TTC549 (cell line): ENCODE measurements at regions not wholly inside any gene's neighbourhood (a gene's known extent, or its start where the extent isn't known, plus 50 kb on each side); places are given as distances from the start of the nearest gene placed in this dataset.

Source experiments
- FAIRE-seq: peaks from 2 replicates; lab custom pipeline; 2012; peaks lifted over from hg19 to GRCh38; lab: Jason Lieb, UNC

- no peak for FAIRE-seq
These were observed 101.9 kb downstream of the SLIT2 start for GRCh38 chr4:20353646-20354045.

- no peak for FAIRE-seq
These were observed 102.4 kb downstream of the SLIT2 start for GRCh38 chr4:20354120-20354519.

GRCh38 chr4:20356565-20356964 lies 104.9 kb downstream of the SLIT2 start:
- FAIRE-seq, result no peak

- FAIRE-seq, result no peak
These were observed 106.4 kb downstream of the SLIT2 start for GRCh38 chr4:20358110-20358509.

- FAIRE-seq, result no peak
These were observed 108.0 kb downstream of the SLIT2 start for GRCh38 chr4:20359692-20360091.

GRCh38 chr4:20362148-20362547 lies 110.4 kb downstream of the SLIT2 start:
- FAIRE-seq, result no peak

- no peak for FAIRE-seq
These were observed 113.3 kb downstream of the SLIT2 start for GRCh38 chr4:20364969-20365368.

GRCh38 chr4:20367446-20367845 lies 115.7 kb downstream of the SLIT2 start:
- no peak for FAIRE-seq

GRCh38 chr4:20368926-20369325 lies 117.2 kb downstream of the SLIT2 start:
- FAIRE-seq, result no peak

GRCh38 chr4:20370274-20370673 lies 118.6 kb downstream of the SLIT2 start:
- no peak for FAIRE-seq

GRCh38 chr4:20376070-20376469 lies 124.4 kb downstream of the SLIT2 start:
- FAIRE-seq, result no peak

GRCh38 chr4:20378181-20378580 lies 126.5 kb downstream of the SLIT2 start:
- no peak for FAIRE-seq

- FAIRE-seq, result no peak
These were observed 129.3 kb downstream of the SLIT2 start for GRCh38 chr4:20381005-20381404.

- no peak for FAIRE-seq
These were observed 131.6 kb downstream of the SLIT2 start for GRCh38 chr4:20383283-20383682.

- FAIRE-seq, result no peak
These were observed 132.3 kb downstream of the SLIT2 start for GRCh38 chr4:20383969-20384368.

- no peak for FAIRE-seq
These were observed 132.8 kb downstream of the SLIT2 start for GRCh38 chr4:20384456-20384855.

GRCh38 chr4:20386001-20386740 lies 134.5 kb downstream of the SLIT2 start:
- no peak for FAIRE-seq

- no peak for FAIRE-seq
These were observed 135.2 kb downstream of the SLIT2 start for GRCh38 chr4:20386906-20387305.

- no peak for FAIRE-seq
These were observed 139.5 kb downstream of the SLIT2 start for GRCh38 chr4:20391198-20391597.

- no peak for FAIRE-seq
These were observed 140.2 kb downstream of the SLIT2 start for GRCh38 chr4:20391912-20392311.

- no peak for FAIRE-seq
These were observed 141.9 kb downstream of the SLIT2 start for GRCh38 chr4:20393486-20394100.

GRCh38 chr4:20394512-20394911 lies 142.8 kb downstream of the SLIT2 start:
- no peak for FAIRE-seq

- no peak for FAIRE-seq
These were observed 143.6 kb downstream of the SLIT2 start for GRCh38 chr4:20395160-20395773.

- FAIRE-seq, result no peak
These were observed 151.6 kb downstream of the SLIT2 start for GRCh38 chr4:20403290-20403689.
